Natural killer cell treated with Interleukin-12 subunit alpha and Interleukin-12 subunit beta and Interleukin-15 and Interleukin-18, amount 100 ng/mL, for 72 hours (primary cell): ENCODE measurements at regions not wholly inside any gene's neighbourhood (a gene's known extent, or its start where the extent isn't known, plus 50 kb on each side); places are given as distances from the start of the nearest gene placed in this dataset.
A peak's percentile ranks its signal among the peaks of the same experiment; 100 is the strongest.

Experiments
- ATAC-seq, 2 donors: fragments of 150-1000 bp; cut with Tn5 transposase in 1 of 2; sonication (Bioruptor Pico), chemical (Tn5 transposase) in 1 of 2; 2 replicates each; pipeline ENCODE4 v1.10.0; 2021
- DNase-seq: peaks from one replicate; pipeline ENCODE4 v3.0.0; 2022; ENCODE audit warnings: low spot score
- H3K27ac Mint-ChIP-seq, 2 donors: 1 replicate in 1 of 2; 2 replicates in 1 of 2; pipeline ENCODE4 v1.8.0; 2022; ENCODE audit warnings: mixed read lengths in 2 of 2, mild to moderate bottlenecking in 1 of 2, moderate library complexity in 1 of 2
- H3K27me3 Mint-ChIP-seq, 2 donors: 1 replicate in 1 of 2; 2 replicates in 1 of 2; pipeline ENCODE4 v1.8.0; 2022; ENCODE audit warnings: mixed read lengths in 2 of 2
- H3K36me3 Mint-ChIP-seq: one replicate; pipeline ENCODE4 v1.8.0; 2022; ENCODE audit warnings: mixed read lengths
- H3K4me1 Mint-ChIP-seq, 2 donors: 1 replicate in 1 of 2; 2 replicates in 1 of 2; pipeline ENCODE4 v1.8.0; 2022; ENCODE audit warnings: low read depth in 2 of 2, mixed read lengths in 2 of 2, mild to moderate bottlenecking in 1 of 2
- H3K4me3 Mint-ChIP-seq: one replicate; pipeline ENCODE4 v1.8.0; 2022; ENCODE audit warnings: mixed read lengths
- H3K9me3 Mint-ChIP-seq: 2 replicates; pipeline ENCODE4 v1.8.0; 2022; ENCODE audit warnings: mixed read lengths

DNA sequence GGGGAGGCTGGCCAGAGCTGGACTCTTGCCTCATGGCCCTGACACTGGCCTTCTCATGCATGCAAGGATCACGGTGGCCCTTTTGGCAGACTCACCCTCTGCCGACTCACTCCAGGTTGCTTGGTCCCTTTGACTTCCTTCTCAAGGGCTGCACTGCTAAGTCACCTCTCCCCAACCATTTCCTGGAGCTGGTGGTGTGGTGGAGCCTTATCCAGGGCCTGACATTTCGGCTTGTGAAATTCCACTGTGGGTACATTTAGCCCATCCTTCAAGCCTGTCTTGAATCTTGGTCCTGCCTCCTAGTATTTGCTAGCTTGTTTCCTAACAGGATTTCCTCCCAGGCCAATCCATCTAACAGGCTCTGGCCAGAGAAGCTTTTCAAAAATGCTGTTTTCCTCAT is 52.6 kb upstream of the JUN start:
- Mint-ChIP-seq H3K4me3 (no peak overlapping the region), H3K9me3 (no peaks in the 10 kb centered on the region), H3K4me1 (no peaks in the 10 kb centered on the region), H3K36me3 (no peaks in the 10 kb centered on the region), H3K27me3 (no peaks in the 10 kb centered on the region), H3K27ac (peak overlapping the region in 1 of 2 donors; percentile 50)
- no peak for ATAC-seq
- no peak for DNase-seq

DNA sequence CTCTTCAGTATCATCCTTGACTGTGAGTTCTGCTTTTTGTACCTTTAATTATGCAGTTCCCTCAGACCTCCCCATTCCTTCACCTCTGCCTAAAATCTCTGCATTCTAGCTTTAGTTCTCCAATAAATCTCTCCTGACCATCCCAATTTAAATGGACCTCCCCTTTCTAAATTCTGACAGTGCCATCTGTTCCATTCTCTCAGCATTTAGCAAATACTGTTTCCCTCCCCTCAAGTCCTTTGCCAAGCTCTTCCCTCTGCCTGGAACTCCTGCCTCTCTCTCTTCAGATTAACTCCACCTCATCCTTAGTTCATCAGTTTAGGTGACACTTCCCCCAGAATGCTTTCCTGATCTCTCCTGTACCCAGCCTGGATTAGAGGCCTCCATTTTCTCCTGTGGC is 54.0 kb upstream of the JUN start:
- ATAC-seq (no peak), DNase-seq (no peak)
- Mint-ChIP-seq H3K27ac (no peak overlapping the region), H3K4me3 (no peak overlapping the region), H3K27me3 (no peaks in the 10 kb centered on the region), H3K4me1 (peaks cover 6 to 8% of the 10 kb centered on the region in 2 donors), H3K36me3 (no peaks in the 10 kb centered on the region), H3K9me3 (no peaks in the 10 kb centered on the region)

DNA sequence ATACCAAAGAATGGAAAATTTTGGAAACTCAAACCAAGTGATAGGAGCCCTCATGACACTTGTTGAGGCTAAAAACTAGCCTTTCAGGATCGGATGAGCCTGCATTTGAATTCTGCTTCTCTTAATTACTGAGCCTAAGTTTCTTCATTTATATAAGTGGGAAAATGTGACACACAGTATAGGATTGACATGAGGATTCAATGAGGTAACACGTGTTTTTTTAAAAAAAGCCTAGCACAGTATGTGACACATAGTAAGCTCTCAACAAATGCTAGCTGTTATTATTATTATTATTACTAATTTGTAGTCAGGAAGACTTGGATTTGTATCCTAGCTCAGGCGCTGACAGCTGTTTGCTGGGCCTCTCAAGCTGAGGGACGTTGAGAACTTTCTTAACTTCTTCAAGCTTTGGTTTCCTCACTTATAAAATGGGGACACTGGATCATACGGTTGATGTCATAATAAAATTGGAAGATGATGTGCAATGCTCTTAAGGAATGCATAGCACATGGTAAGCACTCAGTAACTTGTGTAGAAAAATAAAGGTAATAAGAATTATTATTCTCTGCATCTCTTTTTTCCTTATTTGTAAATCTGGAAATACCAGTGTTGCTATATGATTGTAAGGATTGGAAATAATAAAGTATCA is 55.4 kb upstream of the JUN start:
- Mint-ChIP-seq H3K27me3 (no peaks in the 10 kb centered on the region), H3K9me3 (no peaks in the 10 kb centered on the region), H3K27ac (no peak overlapping the region), H3K4me3 (no peak overlapping the region), H3K36me3 (no peaks in the 10 kb centered on the region), H3K4me1 (peaks cover 6 to 12% of the 10 kb centered on the region in 2 donors)
- ATAC-seq (no peak), DNase-seq (no peak)

DNA sequence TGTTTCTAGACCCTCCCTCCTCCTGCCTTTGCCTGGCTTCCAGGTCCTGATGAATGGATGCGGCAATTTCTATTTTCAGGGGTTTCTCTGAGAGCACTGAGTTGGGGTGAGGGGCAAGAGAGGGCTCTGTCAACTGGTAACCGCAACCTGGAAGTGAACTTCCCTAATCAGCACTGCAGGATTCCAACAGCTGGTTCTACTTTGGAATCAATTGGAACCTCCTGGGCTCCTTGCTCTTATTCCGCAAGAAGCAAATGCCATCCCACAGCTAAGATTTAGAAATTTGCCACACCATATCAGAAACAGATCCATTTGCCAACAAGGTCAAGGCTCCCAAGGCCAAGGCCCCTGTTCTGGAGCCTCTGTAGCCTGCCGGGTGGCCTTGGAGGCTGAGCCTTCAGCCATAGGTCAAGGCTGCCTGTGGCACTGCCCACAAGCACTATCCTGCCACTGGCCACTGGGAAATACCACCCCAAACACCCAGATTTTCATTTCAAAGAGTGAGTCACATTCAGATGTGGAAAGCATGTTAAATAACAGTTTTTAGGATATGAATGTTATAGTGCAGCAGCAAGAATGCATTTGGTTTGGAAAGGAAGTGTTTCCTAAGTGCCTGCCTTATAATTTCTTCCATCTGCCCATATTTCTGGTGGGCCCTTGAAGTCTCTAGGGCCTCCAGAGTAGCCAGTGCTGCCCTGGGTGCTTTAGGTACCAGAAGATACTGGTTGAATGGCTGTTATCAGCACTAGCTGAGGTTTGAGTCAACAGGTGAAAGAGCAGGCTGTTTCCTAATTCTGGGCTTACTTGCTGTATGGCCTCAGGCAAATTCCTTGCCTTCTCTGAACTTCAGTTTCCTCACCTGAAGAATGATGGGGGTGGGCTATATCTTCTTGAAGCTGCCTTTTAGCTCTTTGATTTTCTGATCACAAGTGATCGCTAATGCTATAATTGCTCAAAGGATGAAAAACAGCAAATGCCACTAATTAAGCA is 56.3 kb upstream of the JUN start:
- ATAC-seq (no peak), DNase-seq (no peak)
- H3K4me3 Mint-ChIP-seq, result no peak overlapping the region
- H3K36me3 Mint-ChIP-seq, result no peaks in the 10 kb centered on the region
- no peaks in the 10 kb centered on the region for H3K9me3 Mint-ChIP-seq
- H3K4me1 Mint-ChIP-seq, result peaks cover 6 to 12% of the 10 kb centered on the region in 2 donors
- H3K27me3 Mint-ChIP-seq, result no peaks in the 10 kb centered on the region
- no peak overlapping the region for H3K27ac Mint-ChIP-seq

DNA sequence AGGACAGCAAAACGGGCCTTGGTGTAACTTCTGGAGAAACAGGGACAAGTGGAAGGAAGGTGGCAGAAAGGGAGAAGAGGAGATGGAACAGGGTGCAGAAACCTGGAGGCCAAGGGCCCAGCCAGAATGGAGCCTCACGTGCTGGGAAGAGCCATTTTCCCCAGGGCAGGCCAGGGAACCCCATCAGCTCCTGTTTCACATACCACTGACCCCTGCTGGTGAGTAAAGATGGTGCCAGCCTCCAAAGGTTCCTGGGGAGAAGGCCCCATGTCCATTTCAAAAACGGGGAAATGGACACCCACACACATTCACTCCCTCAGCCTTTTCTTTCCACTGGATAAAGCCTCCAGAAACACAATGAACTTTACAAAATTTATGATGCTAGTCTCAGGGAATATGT is 57.6 kb upstream of the JUN start:
- Mint-ChIP-seq H3K27ac (peak overlapping the region; percentile 11 to 63), H3K36me3 (no peaks in the 10 kb centered on the region), H3K27me3 (no peaks in the 10 kb centered on the region), H3K4me3 (no peak overlapping the region), H3K9me3 (no peaks in the 10 kb centered on the region), H3K4me1 (peaks cover 6 to 12% of the 10 kb centered on the region in 2 donors)
- no peak for ATAC-seq
- DNase-seq, result no peak

DNA sequence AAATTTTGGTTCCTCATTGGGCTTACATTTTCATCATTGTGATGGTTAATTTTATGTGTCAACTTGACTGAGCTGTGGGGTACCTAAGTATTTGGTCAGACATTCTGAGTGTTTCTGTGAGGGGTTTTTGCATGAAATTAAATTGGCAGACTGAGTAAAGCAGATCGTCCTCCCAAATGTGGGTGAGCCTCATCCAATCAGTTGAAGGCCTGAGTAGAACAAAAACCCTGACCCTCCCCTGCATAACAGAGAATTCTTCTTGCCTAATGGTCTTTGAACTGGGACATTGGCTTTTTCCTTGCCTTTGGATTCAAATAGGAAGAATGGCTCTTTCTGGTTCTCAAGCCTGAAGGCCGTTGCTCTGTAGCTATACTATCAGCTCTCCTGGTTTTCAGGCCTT is 59.1 kb upstream of the JUN start:
- Mint-ChIP-seq H3K36me3 (no peaks in the 10 kb centered on the region), H3K27ac (no peak overlapping the region), H3K9me3 (no peaks in the 10 kb centered on the region), H3K4me3 (no peak overlapping the region), H3K27me3 (no peaks in the 10 kb centered on the region), H3K4me1 (peaks cover 6 to 12% of the 10 kb centered on the region in 2 donors)
- DNase-seq (no peak), ATAC-seq (no peak)

DNA sequence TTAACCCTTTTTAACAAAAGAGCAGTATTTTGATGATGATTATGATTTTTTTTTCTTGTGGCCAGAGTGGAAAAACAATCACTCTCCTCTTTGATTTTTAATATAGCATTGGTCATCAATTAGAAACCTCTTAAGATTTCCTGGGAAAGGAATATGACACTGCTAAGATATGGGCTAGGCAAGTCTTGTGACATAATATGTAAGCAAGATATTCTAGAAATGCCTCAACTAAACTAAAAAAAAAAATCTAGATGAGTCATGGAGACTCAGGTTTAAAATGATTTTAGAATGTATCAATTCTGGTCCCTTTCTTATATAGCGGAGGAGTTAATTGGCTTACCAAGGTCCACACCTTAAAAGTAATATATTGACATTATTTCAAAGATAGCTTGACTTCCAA is 60.3 kb upstream of the JUN start:
- Mint-ChIP-seq H3K4me3 (no peak overlapping the region), H3K9me3 (no peaks in the 10 kb centered on the region), H3K4me1 (peaks cover 6 to 12% of the 10 kb centered on the region in 2 donors), H3K27ac (no peak overlapping the region), H3K36me3 (no peaks in the 10 kb centered on the region), H3K27me3 (no peaks in the 10 kb centered on the region)
- no peak for DNase-seq
- ATAC-seq, result no peak

DNA sequence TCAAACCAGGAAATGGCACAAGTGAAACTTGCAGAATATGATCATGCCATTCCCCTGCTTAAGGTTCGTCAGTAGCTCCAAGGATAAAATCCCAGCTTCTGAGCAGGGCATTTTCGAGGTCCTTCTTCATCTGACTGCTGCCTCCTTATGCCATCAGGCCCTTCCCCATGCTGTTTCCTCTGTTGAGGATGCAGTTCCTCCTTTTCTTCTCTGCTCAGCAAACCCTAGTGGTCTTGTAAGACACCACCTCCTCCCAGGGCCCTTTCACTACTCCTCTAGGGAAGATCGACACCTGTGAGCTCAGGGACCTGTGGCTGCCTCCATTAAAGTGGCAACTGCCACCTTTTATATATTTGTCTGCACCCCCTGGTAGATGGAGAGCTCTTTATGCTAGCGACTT is 62.1 kb upstream of the JUN start:
- DNase-seq (no peak), ATAC-seq (no peak)
- H3K27me3 Mint-ChIP-seq, result no peaks in the 10 kb centered on the region
- peaks cover 6 to 12% of the 10 kb centered on the region in 2 donors for H3K4me1 Mint-ChIP-seq
- H3K4me3 Mint-ChIP-seq, result no peak overlapping the region
- no peak overlapping the region for H3K27ac Mint-ChIP-seq
- H3K9me3 Mint-ChIP-seq, result no peaks in the 10 kb centered on the region
- H3K36me3 Mint-ChIP-seq, result no peaks in the 10 kb centered on the region

DNA sequence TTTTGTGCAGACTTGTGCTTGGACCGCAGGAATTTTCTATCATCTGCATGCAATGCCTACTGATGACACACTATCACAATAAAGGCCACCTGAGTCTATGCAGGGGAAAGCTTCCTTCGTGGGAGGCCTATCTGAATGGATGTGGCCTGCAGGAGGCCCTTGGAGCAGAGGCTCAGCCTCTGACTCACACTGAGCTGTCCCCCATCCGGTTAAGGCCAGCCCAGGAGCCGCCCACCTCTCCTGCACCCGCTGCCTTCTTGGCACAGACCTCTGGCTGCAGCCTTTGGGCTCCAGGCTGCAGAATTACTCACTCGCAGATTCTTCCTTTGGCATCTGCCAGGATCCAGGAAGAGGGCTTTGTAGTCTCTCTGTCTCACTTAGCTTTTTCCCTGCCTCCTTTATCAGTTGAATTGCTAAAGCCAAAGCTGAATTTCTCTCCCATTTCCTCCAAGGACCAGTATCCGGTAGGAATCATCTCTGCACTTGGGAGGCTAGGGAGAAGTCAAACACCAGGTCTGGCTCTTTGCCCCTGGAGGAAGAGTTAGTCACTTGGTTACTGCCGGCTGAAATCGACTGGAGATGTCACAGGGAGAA is 65.1 kb upstream of the JUN start:
- no peaks in the 10 kb centered on the region for H3K36me3 Mint-ChIP-seq
- H3K4me3 Mint-ChIP-seq, result no peak overlapping the region
- H3K27ac Mint-ChIP-seq, result no peak overlapping the region
- H3K4me1 Mint-ChIP-seq, result no peaks in the 10 kb centered on the region
- H3K27me3 Mint-ChIP-seq, result peaks cover 0 to 5% of the 10 kb centered on the region in 2 donors
- DNase-seq (no peak), ATAC-seq (no peak)
- no peaks in the 10 kb centered on the region for H3K9me3 Mint-ChIP-seq

DNA sequence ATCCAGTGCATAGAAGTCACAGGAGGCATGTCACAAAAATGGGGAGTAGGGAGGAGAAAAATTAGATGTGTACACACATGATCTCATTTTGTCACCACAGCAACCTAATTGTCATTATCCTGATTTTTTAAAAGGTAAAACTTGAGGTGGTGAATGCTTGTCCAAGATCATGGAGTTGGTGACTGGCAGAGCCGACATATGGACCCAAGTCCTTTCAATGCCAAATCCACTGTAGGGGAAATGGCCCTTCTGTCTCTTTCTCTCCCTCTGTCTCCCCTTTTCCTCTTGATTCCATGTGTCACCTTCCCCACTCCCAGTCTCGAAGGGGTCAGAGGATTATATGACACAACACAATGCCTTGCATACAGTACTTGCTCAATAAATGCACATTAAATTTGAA is 65.7 kb upstream of the JUN start:
- no peaks in the 10 kb centered on the region for H3K36me3 Mint-ChIP-seq
- no peak overlapping the region for H3K4me3 Mint-ChIP-seq
- H3K9me3 Mint-ChIP-seq, result no peaks in the 10 kb centered on the region
- peaks cover 0 to 5% of the 10 kb centered on the region in 2 donors for H3K27me3 Mint-ChIP-seq
- H3K27ac Mint-ChIP-seq, result no peak overlapping the region
- DNase-seq (no peak), ATAC-seq (no peak)
- peaks cover 0 to 2% of the 10 kb centered on the region in 2 donors for H3K4me1 Mint-ChIP-seq

DNA sequence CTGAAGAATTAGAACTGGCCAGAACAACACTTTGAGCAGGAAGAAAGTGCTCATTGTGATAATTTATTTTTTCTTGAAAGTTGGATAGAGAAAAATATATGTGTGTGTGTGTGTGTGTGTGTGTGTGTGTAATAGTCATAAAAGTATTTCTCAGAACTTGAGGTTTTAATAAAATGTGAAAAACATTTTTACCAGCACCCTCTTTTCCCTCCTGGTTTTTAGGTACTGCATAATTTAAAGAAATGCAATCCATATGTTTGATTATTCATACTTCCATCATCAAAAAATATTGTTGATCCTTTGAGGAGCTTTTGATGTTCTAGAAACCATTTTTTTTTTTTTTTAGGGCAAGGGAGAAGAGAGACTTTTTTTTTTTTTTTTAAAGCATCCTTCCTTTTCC is 66.8 kb upstream of the JUN start:
- Mint-ChIP-seq H3K9me3 (no peaks in the 10 kb centered on the region), H3K27ac (no peak overlapping the region), H3K36me3 (no peaks in the 10 kb centered on the region), H3K27me3 (peaks cover 0 to 5% of the 10 kb centered on the region in 2 donors), H3K4me3 (no peak overlapping the region), H3K4me1 (peaks cover 0 to 5% of the 10 kb centered on the region in 2 donors)
- DNase-seq, result no peak
- ATAC-seq, result no peak

DNA sequence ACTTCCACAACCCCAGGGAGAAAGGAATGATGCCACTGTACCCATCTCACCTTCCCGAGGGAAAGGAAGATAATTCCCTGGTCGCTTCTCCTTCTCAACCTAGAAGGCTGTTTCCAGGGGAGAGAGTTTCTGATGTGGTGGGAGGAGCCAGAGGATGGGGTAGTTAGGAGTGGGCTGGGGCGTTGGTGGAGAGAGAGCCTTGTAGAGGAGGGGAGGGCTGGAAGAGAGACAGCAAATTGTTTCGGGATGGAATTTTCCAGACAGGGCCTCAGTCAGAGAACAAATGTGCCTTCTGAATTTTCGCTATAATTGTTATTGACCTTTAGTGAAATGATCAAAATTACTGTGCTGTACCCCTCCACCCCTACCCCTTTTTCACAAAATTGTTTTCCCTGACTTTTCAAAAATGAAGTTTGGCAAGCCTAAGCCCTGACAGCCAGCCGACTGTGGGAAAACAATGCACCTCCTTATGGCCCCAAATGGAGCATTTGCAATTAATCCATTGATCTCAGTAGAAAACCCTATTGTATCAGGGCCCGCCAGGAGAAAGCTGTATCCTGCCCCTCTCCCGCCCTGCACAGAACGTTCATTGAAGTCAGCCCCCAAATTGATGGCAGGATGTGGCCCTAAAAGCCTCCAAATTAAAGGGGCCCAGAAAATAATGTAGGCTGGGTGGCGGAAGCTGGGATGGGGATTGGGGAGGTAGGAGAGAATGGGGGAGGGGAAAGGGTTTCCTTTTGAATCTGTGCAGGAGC is 69.1 kb upstream of the JUN start:
- peaks cover 12 to 19% of the 10 kb centered on the region in 2 donors for H3K4me1 Mint-ChIP-seq
- H3K4me3 Mint-ChIP-seq, result no peak overlapping the region
- DNase-seq (no peak), ATAC-seq (no peak)
- H3K27ac Mint-ChIP-seq, result peak overlapping the region in 1 of 2 donors; percentile 3
- H3K36me3 Mint-ChIP-seq, result no peaks in the 10 kb centered on the region
- H3K9me3 Mint-ChIP-seq, result no peaks in the 10 kb centered on the region
- peaks cover 0 to 5% of the 10 kb centered on the region in 2 donors for H3K27me3 Mint-ChIP-seq

DNA sequence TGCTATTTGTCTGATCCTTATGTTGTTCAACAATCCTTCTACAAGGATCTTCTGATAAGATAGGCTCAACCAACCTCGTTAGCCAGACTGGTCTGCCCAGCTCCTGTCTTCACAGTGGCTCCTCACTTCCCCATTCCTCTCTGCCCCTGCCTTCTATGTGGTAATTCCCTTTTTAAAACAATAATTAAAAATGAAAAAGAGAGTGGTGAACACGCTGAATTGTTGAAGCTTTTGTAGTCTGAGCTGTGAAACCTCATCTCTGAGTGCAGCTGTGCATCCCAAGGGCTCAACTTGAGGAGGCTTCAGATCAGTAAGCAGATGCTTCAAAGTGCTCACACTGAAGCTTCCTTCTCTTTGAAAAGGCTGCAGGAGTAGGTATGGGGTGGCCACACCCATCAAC is 70.7 kb upstream of the JUN start:
- DNase-seq (no peak), ATAC-seq (no peak)
- no peaks in the 10 kb centered on the region for H3K36me3 Mint-ChIP-seq
- no peak overlapping the region for H3K27ac Mint-ChIP-seq
- peaks cover 0 to 5% of the 10 kb centered on the region in 2 donors for H3K27me3 Mint-ChIP-seq
- H3K9me3 Mint-ChIP-seq, result no peaks in the 10 kb centered on the region
- peaks cover 21 to 30% of the 10 kb centered on the region in 2 donors for H3K4me1 Mint-ChIP-seq
- no peak overlapping the region for H3K4me3 Mint-ChIP-seq
